ENCODE measurements at regions not wholly inside any gene's neighbourhood (a gene's known extent, or its start where the extent isn't known, plus 50 kb on each side); places are given as distances from the start of the nearest gene placed in this dataset.

- no peak for TF ChIP-seq CTCF (IDR thresholded peaks at IDR 0.05)
- TF ChIP-seq POLR2A (IDR thresholded peaks at IDR 0.05) = no peak
Measured at GRCh38 chr7:46610746-46611145, 689.7 kb upstream of the IGFBP3 start.

All from thyroid gland (tissue), 4 donors.